HPDE6-E6E7 (cell line): ENCODE measurements at regions not wholly inside any gene's neighbourhood (a gene's known extent, or its start where the extent isn't known, plus 50 kb on each side); places are given as distances from the start of the nearest gene placed in this dataset.

Source experiments
- DNase-seq: peaks from one replicate; pipeline ENCODE4 v3.0.0; 2011; ENCODE audit warnings: missing footprints; ENCODE audit errors: extremely low spot score

DNA sequence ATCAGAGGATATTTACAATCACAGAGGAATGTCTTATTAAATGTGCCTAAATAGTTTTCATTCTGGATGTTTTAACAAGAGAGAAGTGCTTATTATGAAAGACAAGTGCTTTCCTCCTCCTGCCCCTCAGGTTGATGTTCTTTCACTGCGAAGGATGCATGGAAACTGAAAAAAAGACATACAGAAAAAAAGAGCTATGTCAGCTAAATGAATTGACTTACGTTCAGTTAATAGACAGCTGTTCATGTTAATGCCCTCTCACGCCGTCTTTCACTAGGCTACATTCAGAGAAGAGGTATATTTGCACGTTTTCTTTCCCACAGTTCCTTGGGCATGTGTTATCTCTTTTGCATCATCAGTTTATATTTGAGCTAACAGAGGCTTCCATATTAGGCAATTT is 821.8 kb upstream of the PCDH9 start:
- no peak for DNase-seq

DNA sequence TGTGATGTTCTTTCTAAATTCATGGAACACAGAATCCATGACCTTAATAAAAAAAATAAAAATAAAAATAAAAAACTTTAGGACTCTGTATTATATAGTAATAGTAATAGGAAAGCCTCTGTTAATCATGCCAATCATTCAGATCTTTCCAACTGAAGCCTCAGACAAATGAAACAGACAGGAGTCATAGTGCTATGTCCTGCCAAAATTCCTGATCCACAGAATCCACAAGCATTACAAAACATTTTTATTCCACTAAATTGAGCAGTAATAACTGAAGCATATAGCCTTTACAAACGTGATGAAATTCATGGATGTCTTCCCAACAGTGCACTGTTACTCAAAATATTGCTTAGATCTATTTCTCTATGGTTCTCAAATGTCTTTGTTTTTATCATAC is 820.6 kb upstream of the PCDH9 start:
- no peak for DNase-seq

DNA sequence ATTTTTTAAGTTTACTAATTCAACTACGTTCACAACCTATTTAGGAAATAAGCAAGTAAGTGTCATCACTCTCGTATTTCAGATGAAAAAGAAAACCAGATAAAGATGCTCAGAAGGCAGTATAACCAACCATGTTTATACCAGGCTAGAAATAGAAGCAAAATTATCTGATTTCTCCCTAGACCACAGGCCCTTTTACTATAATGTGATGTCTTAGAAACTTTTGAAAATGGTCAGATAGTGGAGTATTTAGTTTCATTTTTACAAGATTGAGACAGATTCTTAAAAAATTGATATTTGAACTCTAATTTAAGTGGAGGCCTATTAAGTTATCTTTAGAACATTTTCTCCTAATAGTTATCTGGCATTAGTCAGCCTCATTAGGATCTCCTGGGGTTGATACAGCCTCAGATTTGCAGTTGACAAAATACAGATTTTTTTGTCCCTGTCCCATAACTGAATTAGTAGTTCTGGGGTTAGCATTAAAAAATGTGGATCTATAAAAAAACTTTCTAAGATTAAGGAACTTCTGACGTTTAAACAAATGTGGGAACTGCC is 818.7 kb upstream of the PCDH9 start:
- no peak for DNase-seq

DNA sequence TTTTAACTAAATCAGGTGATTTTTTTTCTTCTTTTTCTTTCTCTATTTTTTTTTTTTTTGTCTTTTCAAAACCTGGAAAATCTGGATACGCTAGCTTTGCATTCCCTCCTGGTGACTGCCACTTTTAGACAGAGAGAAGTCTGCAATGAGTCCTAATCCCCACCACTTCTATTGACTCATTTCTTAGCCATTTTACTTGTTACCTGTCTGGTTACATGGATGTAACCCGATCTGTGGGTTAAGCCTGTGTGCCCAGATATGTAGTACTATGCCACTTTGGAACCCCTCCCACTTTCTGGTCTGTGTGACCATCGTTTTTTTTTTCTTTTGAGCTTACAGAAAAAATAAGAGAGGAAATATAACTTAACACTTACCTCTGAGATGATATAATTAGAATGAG is 817.8 kb upstream of the PCDH9 start:
- peak; percentile 45 for DNase-seq

DNA sequence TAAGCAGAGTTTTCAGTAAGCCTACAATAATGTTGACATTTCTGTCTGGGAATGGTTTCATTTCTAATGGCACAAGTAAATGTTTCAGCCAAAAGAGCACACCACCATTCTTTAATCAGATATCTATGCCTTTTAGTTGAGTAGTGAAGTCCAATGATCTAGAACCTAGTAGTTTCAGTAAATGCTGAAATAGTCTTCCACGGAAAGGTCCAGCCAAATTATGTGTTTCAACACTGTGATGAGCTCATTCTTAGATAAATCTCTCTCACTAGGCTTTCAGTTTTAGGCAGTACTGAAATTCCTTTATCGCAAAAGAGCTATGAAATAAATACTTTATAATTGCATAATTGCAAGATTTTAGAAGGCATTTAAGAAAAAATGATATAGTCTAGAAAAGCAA is 816.8 kb upstream of the PCDH9 start:
- DNase-seq = no peak

DNA sequence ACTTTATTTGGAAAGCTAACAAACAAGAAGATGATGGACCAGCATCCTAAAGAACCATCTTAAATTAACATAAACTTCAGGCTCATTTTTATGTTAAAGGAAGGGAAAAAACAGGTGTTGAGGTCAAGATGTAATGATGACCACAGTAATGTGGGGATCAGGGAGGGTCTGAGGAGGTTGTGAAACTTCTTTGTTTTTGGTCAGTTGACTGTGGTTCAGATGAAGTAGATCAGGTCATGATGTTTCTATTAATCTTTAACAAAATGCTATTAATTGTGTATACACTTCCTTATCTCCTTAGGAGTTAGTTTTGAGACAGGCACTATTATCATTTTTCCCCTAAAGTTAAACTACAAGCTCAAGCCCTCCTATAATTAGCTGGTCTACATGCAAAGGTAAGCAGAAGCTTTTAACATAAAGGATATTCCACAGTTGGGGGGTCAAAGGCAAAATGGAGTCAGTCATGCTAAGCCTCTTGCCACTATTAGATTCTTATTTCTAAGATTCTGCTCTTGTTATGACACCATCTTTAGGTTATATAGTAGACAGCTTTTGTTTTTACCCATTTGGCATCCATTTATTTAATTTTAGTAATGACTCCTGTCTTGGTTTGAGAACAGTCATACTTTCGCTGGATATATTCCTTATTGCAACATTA is 800.1 kb upstream of the PCDH9 start:
- DNase-seq = no peak

DNA sequence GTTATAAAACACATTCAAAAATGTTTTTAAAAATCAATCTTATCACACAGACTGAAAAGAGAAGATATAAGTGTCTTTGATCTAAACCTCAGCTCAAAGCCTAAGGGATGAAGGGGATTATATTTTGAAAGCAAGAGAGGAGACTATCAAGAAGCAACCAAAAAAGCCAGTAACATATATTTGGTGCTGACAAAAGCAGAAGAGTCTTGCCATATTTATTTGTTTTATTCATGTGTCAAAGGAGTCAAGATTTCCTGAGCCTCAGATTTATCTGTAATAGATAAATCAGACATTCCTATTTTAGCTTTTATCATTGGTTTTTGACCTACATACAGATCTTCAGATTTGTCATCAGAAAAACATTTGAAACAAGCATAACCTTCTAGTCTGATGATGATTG is 798.6 kb upstream of the PCDH9 start:
- DNase-seq = no peak

DNA sequence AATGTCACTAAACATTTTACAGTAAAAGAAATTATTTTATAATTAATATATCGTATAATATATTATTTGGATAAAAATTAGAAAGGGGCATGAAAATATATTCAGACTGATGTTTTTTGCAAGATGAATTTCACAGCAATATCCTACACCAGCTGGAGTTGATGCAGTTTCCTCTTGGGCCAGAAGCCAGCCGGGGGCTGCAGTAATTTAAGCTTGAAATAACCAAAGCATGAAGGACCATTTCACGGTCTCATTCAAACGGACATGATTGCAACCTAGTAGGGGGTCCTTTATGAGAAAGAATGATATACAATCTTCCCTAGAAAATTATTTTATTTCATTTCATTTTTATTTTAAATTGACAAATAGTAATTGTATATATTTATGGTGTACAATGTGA is 797.2 kb upstream of the PCDH9 start:
- DNase-seq = no peak

DNA sequence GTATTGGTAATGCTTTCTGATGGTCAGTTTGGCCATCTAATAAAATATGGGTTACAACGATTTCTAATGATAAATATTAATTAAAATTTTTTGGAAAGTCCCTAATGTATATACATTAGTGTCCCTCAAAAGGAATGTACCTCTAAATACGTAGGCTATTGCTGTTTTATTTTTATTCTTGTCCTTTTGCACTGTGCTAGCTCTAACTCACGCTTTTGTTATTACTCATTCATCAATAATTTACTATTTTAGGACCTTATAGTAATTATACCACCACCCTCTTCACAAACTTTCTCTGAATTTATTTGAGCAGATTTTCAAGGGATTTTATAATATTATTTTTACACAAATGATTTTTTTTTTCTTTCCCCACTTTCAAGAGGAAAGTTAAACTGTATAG is 795.9 kb upstream of the PCDH9 start:
- DNase-seq = no peak

DNA sequence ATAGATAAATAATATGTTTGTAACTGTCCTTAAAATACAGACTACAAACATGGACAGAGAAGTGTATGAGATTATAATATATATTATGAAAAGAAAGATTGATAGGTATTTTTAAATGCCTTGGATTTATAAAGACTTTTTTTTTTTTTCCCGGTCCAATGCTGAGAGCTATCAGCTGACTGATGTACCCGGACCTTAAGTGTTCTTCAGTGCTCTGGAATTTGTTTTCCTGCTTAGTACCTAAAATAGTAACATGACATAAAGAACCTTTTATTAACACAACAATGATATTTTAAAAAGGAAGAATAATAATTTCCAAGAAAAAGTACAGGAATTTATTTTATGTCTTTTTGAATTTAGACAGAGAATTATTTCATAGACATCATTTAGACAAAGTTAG is 795.5 kb upstream of the PCDH9 start:
- no peak for DNase-seq

DNA sequence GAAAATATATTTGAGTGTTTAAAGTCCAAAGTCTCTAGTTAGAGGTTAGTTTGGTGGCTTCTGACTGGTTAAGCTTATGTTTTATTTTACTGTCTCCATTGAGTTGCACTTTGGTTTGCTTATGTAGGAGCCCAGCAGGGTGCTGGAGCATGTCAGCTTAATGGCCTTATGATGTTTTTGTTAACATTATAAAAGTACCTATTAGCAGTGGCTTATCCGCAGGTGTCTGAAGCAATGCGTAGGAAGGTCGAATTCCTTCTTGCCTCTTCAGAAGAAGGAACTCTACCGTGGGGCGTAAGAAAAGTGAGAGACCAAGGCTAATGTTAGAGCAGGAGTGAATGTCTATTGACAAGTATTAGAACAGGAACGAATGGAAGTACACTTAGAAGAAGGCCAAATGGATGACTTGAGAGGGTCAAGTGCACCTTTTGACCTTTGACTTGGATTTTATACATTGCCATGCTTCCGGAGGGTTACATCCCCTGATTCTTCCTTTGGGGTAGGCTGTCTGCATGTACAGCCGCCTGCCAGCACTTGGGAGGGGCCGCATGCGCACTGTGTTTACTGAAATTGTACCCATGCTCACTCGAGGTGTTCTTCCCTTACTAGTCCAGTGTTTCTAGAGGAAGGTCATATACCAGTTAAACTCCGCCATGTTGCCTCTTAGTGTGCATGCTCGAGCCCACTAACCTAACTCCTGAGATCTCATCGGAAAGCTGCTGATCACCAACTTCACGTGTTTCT is 793.9 kb upstream of the PCDH9 start:
- DNase-seq = no peak

DNA sequence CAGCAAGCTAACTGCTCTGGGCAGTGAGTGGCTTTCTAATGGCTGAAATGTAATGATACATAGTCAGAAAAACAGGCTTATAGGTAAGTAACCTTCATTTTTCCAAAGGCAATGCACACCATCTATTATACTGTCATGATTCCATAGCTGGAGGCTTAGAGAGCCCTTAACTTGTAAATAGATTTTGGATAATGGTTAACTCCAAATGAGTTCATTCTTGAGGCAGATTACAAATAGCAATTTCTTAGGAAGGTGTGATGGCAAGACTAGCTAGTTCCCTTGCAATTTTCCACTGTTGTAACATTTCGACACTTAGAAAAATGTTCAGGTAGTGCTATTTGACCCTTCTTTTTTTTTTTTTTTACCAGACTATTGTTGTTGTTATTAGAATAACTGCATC is 789.8 kb upstream of the PCDH9 start:
- DNase-seq = no peak

DNA sequence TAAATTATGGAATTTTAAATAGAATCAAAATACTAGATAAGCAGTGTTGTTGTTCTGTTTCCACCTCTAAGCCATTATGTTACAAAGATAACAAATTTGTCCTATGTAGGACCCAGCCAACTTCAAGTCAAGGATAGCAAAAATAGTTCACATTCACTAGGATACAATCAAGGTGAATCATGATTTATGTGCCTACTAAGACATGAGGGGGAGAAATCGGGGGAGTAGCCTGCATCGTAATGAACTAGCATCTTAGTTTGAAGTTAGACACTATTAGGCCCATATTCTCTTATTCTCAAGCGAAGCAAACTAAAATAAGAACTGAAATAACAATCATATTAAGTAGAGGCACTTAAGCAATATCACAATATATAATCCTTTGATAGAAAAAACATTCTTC is 779.4 kb upstream of the PCDH9 start:
- no peak for DNase-seq

DNA sequence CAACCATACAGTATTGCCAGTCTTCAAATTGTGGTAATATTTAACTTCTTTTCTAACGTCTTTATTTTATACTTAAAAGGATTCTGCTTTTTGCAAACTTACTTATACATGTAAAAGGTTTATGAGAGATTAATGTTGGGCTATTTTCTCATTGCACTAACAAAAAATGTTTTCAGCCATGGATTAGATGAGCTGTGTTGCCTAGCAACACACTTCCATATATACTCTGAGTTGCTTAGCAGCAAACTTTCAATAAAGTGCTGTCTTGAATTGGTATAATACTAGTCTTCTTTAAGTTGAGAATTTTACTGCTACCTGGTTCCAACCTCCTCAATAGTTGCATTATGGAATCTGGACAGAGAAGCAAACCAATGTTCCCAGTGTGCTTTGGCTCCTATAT is 777.4 kb upstream of the PCDH9 start:
- DNase-seq = no peak

DNA sequence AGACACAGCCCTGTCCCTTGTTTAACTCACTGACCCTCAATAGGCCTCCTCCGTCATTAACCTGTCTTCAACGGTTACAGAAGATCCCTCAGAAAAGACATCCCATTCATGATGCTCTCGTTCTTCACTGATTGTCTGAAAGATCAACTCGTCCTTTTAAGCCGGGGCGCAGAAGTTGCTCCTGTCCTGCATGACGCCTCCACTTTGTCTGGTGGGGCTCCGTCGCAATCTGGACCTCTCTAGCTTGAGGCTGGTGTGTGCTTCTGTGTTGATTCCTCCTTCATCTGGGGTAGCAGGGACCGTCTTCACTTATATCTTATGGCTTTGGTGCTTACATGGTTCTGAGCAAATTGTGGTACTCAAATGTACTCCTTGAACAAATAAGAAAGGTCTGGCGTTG is 766.0 kb upstream of the PCDH9 start:
- DNase-seq = no peak

DNA sequence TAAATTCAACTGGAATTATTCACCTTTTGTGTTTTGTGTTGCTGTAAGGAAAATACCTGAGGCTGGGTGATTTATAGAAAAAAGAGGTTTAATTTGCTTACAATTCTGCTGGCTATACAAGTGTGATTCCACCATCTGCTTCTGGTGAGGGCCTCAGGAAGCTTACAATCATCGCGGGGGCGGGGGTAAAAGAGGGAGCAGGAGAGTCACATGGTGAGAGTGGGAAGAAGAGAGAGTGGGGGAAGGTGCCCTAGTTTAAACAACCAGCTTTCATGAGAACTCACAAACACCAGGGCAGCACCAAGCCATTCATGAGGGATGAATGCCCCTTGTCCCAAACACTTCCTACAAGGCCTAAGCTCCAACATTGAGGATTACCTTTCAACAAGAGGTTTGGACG is 760.7 kb upstream of the PCDH9 start:
- DNase-seq = no peak

DNA sequence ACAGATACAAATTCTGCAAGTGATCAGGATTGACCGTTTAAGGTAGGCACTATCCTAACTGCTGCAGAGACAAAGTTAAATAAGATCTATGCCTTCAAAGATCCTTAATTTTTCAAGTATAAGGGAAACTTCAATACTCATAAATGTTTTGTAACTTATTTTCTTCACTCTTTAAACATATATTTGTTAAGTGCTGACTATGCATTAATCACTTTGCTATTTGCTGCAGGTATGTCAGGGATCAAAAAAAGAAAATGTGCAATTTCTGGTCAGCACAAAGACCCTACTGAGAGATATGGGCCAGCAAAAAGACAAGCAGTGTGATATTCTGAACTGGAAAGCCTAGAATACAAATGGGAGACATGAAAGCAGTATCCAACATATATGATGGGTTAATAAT is 756.1 kb upstream of the PCDH9 start:
- no peak for DNase-seq

DNA sequence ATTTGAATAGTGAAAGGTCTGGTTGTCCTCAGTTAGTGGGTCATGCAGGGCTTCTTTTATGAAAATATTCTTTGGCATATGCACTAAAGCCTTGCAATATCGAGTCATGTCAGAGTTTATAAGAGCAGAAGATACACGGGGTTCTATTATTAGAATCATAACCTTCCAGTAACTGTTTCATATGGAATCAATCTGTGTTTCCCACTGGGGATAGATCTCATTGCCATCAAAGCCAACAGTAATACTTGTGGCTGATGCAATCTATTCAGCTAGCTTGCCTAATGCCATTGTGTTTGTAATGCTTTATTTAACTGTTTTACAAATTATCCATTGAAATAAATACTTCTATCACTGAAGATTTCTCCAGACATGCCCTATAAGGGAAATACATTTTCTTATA is 746.9 kb upstream of the PCDH9 start:
- DNase-seq = no peak

DNA sequence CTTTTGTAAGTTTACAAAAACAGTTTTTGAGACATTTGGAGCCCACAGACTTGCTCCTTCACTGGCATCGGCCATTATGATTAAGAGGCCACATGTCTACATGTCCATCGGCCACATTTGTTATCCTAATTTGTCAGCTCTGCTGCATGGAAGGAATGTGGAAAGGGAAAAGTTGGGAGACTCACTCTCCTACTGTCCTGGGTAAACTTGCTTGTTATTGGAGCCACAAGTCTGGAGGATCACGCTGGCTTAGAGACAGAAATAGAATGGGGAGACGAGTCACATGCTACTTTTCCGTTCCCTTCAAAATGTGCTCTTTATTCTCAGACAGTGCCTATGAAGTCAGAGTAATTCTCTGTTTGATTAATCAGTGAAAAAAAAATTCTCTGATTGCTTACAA is 741.2 kb upstream of the PCDH9 start:
- no peak for DNase-seq

DNA sequence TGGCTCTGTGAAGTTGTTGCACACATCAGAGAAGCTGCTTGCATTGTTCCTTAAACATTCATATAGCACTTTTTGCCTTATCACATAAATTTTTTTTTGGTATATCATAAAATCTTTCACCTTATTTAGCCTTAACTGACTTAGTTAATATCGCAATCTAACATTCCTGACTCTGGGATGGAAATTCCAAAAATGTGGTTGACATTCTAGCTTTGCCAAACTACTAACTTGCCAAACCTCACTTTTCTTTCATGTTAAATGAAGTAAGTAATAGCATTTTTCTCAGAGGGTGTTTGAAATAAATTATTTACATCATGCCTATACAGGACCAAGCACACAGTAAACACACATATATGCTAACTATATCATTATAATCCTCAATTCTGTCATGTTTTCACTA is 736.9 kb upstream of the PCDH9 start:
- no peak for DNase-seq

DNA sequence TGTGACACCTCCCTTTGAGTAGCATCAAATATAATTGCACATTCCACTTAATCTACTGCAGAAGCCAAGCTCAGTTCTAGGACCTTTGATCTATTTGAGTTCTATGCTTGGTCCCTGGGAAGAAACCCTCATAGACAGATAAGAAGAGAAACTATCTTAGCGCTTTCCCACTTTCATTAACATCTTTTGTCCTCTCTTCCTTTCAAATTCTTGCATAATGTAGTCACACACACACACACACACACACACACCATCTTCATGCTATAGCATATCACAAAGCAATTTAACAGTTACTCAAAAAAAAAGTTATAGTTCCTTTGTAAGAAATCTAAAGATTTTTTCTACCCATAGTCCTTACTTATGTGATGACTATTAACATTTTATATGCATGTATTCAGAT is 735.9 kb upstream of the PCDH9 start:
- no peak for DNase-seq

DNA sequence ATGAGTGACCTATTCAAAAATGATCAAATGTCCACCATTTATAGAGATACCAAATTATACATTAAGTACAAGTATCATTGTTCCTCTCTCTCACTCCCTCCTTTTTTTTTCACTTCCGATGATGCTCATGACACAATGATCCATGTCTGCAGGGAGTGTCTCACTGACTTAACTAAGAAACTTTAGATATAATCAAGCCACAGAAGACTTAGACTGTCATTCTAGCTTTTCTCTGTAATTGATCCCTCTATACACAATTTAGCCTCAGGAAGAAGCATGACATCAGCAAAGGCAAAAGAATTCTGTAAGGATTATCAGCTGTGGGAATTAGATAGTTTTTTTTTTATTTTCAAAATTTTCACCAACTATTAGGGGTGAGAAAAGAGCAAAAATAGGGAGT is 734.9 kb upstream of the PCDH9 start:
- no peak for DNase-seq

DNA sequence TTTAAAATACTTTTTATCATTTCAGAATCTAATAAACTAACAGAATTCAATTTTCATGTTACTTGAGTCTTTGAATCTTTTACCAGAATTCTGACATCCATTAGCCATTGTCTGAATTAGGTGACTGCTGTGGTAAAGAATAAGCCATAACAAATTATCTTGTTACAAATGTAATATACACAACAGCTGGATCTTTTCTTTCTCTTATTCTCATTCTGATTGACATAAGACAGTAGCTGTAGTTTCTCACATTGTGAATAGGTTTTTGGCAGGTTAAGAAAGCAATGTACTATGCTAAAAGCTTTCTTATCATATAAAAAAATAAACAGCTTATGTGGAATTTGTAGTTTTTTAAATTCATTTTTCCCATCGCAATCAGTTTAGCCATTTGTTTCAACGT is 734.0 kb upstream of the PCDH9 start:
- DNase-seq = no peak

DNA sequence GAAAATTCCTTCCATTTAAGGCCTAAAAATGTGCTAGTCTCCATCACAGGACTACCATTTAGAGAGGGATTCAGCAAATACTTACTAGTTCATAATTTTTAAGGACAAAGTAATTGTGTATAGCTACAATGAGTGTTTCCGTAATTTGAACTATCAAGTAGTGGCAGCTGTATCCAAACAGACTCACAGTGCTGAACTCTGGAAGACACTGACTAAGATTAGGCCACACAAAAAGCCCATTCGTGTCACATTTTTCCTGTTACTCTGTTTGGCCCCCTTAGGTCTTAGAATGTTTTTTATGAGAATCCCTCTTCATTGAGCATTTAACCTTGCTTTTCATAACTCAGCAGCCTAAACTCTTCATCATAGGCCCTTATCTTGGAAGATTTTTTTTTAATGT is 731.2 kb upstream of the PCDH9 start:
- no peak for DNase-seq
